Prostate gland (tissue), 2 donors: ENCODE measurements at regions not wholly inside any gene's neighbourhood (a gene's known extent, or its start where the extent isn't known, plus 50 kb on each side); places are given as distances from the start of the nearest gene placed in this dataset.

Experiments
- DNase-seq: peaks from one replicate; pipeline ENCODE4 v3.0.0-alpha.2; 2019; ENCODE audit warnings: low spot score
- H3K27ac ChIP-seq, 2 donors: fragments of 200-600 bp; sonication (generic); 2 replicates each; pipeline ENCODE4 v1.5.1; 2017 to 2019
- H3K27me3 ChIP-seq: fragments of 200-600 bp; sonication (generic); replicated peaks from 2 replicates; pipeline ENCODE4 v1.5.1; 2019; ENCODE audit not compliant: insufficient read depth
- H3K36me3 ChIP-seq, 2 donors: fragments of 200-600 bp; sonication (generic); 1 replicate in 1 of 2; 2 replicates in 1 of 2; pipeline versions ENCODE4 v1.5.1 to v1.8.1; 2017 to 2019
- H3K4me1 ChIP-seq: fragments of 200-600 bp; sonication (generic); replicated peaks from 2 replicates; pipeline ENCODE4 v1.5.1; 2019
- H3K4me3 ChIP-seq, 2 donors: fragments of 200-600 bp; sonication (generic); 2 replicates each; pipeline ENCODE4 v1.5.1; 2017 to 2019
- H3K9me3 ChIP-seq: fragments of 200-600 bp; sonication (generic); 2 replicates; pipeline ENCODE4 v1.5.1; 2017
- POLR2A ChIP-seq: fragments of 450-650 bp; IDR thresholded peaks from one replicate; pipeline ENCODE4 v1.6.1; 2016; ENCODE audit warnings: antibody characterized with exemption, mild to moderate bottlenecking
- POLR2AphosphoS5 ChIP-seq: sonication (generic); formaldehyde crosslinking; IDR thresholded peaks from one replicate; pipeline ENCODE4 v1.6.1; 2017; ENCODE audit warnings: antibody characterized with exemption
- WGBS: methylation state at CpG from one replicate; pipeline ENCODE4 v1.1.5; 2018; 5-methylcytosine and 5-hydroxymethylcytosine counted together
- intact Hi-C: fragments of 100-400 bp; cut with DNase I; formaldehyde crosslinking; loops from one replicate; pipeline ENCODE4 v1.14.2; 2022
- TF ChIP-seq, protein P1 (sequence below), 4 experiments: fragments of 200-600 bp in 2 of 4; fragments of 450-650 bp in 2 of 4; sonication (generic) in 2 of 4; IDR thresholded peaks; 1 replicate in 3 of 4; 2 replicates in 1 of 4; pipeline ENCODE4 v1.5.1; 2016 to 2019; ENCODE audit warnings: antibody characterized with exemption in 4 of 4, mild to moderate bottlenecking in 2 of 4, moderate library complexity in 2 of 4

DNA sequence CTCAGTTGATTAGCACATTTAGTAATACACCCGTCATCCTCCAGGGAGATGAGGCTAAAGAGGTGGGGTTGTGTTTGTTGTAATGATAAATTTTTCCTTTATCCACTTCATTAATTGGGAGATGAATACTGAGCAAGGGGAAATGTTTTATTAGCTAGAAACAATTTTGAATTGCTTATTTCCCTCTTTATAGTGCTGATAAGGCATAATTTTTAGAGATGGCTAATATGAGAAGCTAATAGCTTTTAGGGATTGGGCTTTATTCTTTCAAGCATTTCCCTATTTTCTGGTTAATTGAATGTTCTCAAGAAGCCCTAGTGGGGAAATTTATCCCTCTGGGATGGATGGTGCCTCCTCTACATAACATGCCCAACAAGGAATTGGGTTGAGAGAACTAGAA, 365.2 kb upstream of the IGFBP7 start:
- H3K9me3 ChIP-seq = no peaks in the 10 kb centered on the region
- intact Hi-C loops = no loop called here
- DNase-seq = no peak
- TF ChIP-seq, protein P1, sequence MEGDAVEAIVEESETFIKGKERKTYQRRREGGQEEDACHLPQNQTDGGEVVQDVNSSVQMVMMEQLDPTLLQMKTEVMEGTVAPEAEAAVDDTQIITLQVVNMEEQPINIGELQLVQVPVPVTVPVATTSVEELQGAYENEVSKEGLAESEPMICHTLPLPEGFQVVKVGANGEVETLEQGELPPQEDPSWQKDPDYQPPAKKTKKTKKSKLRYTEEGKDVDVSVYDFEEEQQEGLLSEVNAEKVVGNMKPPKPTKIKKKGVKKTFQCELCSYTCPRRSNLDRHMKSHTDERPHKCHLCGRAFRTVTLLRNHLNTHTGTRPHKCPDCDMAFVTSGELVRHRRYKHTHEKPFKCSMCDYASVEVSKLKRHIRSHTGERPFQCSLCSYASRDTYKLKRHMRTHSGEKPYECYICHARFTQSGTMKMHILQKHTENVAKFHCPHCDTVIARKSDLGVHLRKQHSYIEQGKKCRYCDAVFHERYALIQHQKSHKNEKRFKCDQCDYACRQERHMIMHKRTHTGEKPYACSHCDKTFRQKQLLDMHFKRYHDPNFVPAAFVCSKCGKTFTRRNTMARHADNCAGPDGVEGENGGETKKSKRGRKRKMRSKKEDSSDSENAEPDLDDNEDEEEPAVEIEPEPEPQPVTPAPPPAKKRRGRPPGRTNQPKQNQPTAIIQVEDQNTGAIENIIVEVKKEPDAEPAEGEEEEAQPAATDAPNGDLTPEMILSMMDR (IDR thresholded peaks at IDR 0.05) = no peak
- no peak for TF ChIP-seq POLR2A
- TF ChIP-seq POLR2AphosphoS5 = no peak
- no peaks in the 10 kb centered on the region for H3K36me3 ChIP-seq
- H3K27ac ChIP-seq = no peak overlapping the region
- H3K27me3 ChIP-seq = no peaks in the 10 kb centered on the region
- H3K4me3 ChIP-seq = no peak overlapping the region
- 93% methylated on average over 1 of the region's 1 CpG for WGBS
- H3K4me1 ChIP-seq = no peaks in the 10 kb centered on the region

DNA sequence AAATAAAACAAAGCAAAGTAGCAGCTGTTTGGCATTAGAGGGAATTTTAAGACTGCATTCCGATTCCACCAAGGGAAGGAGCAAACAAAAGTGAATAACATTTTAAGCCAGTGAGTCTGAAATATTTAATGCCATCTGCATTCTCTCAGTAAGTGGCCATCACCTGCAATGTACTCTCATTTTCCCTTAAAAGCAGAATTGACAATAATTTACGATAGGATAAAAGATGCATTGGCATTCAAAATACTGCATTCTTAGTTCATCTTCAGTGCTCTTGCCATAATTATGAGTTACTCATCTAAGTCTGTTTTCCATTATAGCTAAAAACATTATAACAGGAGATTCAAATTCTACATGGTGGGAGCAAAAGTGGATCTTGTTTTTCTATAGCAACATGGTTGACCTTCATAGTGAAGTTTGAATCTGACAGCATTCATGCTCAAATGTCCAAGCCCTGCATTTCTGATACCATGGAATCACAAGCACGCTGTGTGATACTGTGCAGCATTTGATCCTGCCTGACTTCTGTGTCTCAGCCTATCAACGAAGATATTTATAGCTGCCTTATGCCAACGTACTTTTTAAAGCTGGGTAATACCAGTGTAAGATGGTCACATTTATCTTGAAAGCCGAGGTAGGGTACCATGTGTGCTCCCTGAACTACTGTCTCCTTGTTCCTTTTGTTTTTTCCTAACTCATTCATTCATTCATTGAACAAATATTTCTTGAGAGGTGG, 355.3 kb upstream of the IGFBP7 start:
- intact Hi-C loops = no loop called here
- WGBS = 73% methylated on average over 6 of the region's 6 CpGs
- no peaks in the 10 kb centered on the region for H3K4me1 ChIP-seq
- no peaks in the 10 kb centered on the region for H3K9me3 ChIP-seq
- no peak overlapping the region for H3K27ac ChIP-seq
- H3K27me3 ChIP-seq = no peaks in the 10 kb centered on the region
- H3K36me3 ChIP-seq = no peaks in the 10 kb centered on the region
- no peak overlapping the region for H3K4me3 ChIP-seq
- no peak for DNase-seq
- no peak for TF ChIP-seq POLR2AphosphoS5
- TF ChIP-seq POLR2A = no peak
- TF ChIP-seq, protein P1 (IDR thresholded peaks at IDR 0.05) = no peak

DNA sequence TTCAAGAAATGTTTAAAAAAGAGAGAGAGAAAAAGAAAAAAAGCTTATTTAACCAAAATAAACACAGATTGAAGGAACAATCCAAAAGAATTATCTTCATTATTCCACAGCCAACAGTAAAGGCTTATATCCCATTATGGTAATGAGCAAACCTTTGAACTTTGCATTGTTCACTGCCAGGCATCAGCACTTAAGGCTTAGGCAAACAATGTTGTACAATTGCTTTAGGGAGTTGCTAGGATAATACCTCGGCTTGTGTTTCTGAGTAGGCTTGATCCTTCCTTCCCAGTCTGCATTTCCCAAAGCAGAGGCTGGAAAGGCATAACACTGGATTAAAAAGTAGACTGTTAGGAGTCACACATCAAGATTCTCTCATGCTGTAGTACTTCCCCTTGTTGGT, 352.7 kb upstream of the IGFBP7 start:
- 24% methylated on average over 1 of the region's 1 CpG for WGBS
- Histone ChIP-seq H3K4me1 (no peaks in the 10 kb centered on the region), H3K27ac (no peak overlapping the region), H3K36me3 (no peaks in the 10 kb centered on the region), H3K4me3 (no peak overlapping the region), H3K9me3 (no peaks in the 10 kb centered on the region), H3K27me3 (no peaks in the 10 kb centered on the region)
- TF ChIP-seq, protein P1 (IDR thresholded peaks at IDR 0.05) = no peak
- TF ChIP-seq POLR2A (no peak), POLR2AphosphoS5 (no peak)
- intact Hi-C loops = no loop called here
- no peak for DNase-seq

DNA sequence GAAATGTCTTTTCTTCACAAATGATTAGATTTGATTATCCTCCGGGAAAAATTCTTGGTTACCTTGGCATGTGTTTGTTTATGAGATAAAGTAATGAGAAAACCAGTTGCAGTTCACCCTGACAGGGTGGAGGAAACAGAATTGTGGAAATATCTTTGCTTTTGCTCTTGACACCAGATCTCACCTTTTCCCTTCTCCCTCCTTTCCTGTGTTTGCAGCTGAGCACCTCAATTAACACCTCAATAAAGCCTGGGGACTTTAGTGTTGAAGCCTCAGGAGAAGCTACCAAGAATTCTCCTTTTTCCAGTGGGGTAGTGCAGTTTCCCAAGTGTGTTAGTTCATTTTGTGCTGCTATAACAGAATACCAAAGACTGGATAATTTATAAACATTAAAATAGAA, 350.8 kb upstream of the IGFBP7 start:
- TF ChIP-seq POLR2AphosphoS5 (no peak), POLR2A (no peak)
- TF ChIP-seq, protein P1 (IDR thresholded peaks at IDR 0.05) = no peak
- intact Hi-C loops = no loop called here
- H3K27ac ChIP-seq = no peak overlapping the region

DNA sequence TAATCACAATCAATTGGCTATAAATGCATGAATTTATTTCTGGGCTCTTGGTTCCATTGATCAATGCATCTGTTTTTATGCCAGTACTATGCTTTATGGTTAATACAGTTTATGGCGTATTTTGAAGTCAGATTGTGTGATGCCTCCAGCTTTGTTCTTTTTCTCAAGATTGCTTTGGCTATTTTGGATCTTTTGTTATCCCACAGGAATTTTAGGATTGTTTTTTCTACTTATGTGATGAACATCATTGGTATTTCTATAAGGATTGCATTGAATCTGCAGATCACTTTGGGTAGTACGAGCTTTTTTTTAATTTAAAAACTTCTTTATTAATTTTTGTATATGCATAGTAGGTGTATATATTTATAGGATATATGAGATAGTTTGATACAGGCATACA, 338.7 kb upstream of the IGFBP7 start:
- Histone ChIP-seq H3K36me3 (no peaks in the 10 kb centered on the region), H3K9me3 (no peaks in the 10 kb centered on the region), H3K27ac (no peak overlapping the region), H3K4me3 (no peak overlapping the region), H3K27me3 (no peaks in the 10 kb centered on the region), H3K4me1 (no peaks in the 10 kb centered on the region)
- TF ChIP-seq POLR2A (no peak), POLR2AphosphoS5 (no peak)
- TF ChIP-seq, protein P1 (IDR thresholded peaks at IDR 0.05) = no peak
- WGBS = 69% methylated on average over 2 of the region's 2 CpGs
- intact Hi-C loops = no loop called here
- no peak for DNase-seq

More for the DNA sequence above, 350.8 kb upstream of the IGFBP7 start:
- Histone ChIP-seq H3K4me3 (no peak overlapping the region), H3K9me3 (no peaks in the 10 kb centered on the region), H3K36me3 (no peaks in the 10 kb centered on the region), H3K27me3 (no peaks in the 10 kb centered on the region), H3K4me1 (no peaks in the 10 kb centered on the region)
- DNase-seq = no peak
- WGBS = 50% methylated on average over 1 of the region's 1 CpG
